Upper lobe of right lung (tissue), 1 donor: ENCODE measurements at regions not wholly inside any gene's neighbourhood (a gene's known extent, or its start where the extent isn't known, plus 50 kb on each side); places are given as distances from the start of the nearest gene placed in this dataset.
A peak's percentile ranks its signal among the peaks of the same experiment; 100 is the strongest.
"Not testable (repeated sequence)": the region's sequence is repeated elsewhere in the genome, so short reads cannot be mapped to it uniquely, and the experiment has no call there.

Experiments used
- ATAC-seq: fragments of 200-7000 bp; cut with Tn5 transposase; one replicate; pipeline ENCODE4 v1.9.1; 2020; ENCODE audit warnings: mild to moderate bottlenecking, moderate library complexity
- DNase-seq: peaks from one replicate; pipeline ENCODE4 v3.0.0-alpha.2; 2020
- H3K27ac ChIP-seq: fragments of 200-600 bp; one replicate; pipeline ENCODE4 v1.8.0; 2022
- H3K27me3 ChIP-seq: fragments of 200-600 bp; one replicate; pipeline ENCODE4 v1.8.0; 2022; ENCODE audit warnings: mild to moderate bottlenecking
- H3K36me3 ChIP-seq: fragments of 200-600 bp; one replicate; pipeline ENCODE4 v1.8.0; 2022
- H3K4me1 ChIP-seq: fragments of 200-600 bp; one replicate; pipeline ENCODE4 v1.8.0; 2022
- H3K4me3 ChIP-seq: fragments of 200-600 bp; one replicate; pipeline ENCODE4 v1.8.0; 2022; ENCODE audit warnings: mild to moderate bottlenecking
- H3K9me3 ChIP-seq: fragments of 200-600 bp; one replicate; pipeline ENCODE4 v1.8.0; 2022
- intact Hi-C: fragments of 100-400 bp; cut with DNase I; formaldehyde crosslinking; loops from one replicate; pipeline ENCODE4 v1.11.0; 2022
- TF ChIP-seq, protein P1 (sequence below): fragments of 200-600 bp; IDR thresholded peaks from one replicate; pipeline ENCODE4 v1.8.0; 2022; ENCODE audit warnings: antibody characterized with exemption
- donor health status: DM: no; HTN: yes; CAD: no; lungs with severe emphysema.

- H3K9me3 ChIP-seq: peaks cover 10% of the 10 kb centered on the region
- no peaks in the 10 kb centered on the region for H3K27me3 ChIP-seq
- H3K4me1 ChIP-seq: no peaks in the 10 kb centered on the region
- H3K27ac ChIP-seq: no peak overlapping the region
- DNase-seq (no peak), ATAC-seq (no peak)
- TF ChIP-seq, protein P1, sequence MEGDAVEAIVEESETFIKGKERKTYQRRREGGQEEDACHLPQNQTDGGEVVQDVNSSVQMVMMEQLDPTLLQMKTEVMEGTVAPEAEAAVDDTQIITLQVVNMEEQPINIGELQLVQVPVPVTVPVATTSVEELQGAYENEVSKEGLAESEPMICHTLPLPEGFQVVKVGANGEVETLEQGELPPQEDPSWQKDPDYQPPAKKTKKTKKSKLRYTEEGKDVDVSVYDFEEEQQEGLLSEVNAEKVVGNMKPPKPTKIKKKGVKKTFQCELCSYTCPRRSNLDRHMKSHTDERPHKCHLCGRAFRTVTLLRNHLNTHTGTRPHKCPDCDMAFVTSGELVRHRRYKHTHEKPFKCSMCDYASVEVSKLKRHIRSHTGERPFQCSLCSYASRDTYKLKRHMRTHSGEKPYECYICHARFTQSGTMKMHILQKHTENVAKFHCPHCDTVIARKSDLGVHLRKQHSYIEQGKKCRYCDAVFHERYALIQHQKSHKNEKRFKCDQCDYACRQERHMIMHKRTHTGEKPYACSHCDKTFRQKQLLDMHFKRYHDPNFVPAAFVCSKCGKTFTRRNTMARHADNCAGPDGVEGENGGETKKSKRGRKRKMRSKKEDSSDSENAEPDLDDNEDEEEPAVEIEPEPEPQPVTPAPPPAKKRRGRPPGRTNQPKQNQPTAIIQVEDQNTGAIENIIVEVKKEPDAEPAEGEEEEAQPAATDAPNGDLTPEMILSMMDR: no peak
- H3K36me3 ChIP-seq: no peaks in the 10 kb centered on the region
- intact Hi-C loops: no loop called here
- H3K4me3 ChIP-seq: no peak overlapping the region
These were observed 1706.7 kb downstream of the SUCLG1 start for GRCh38 chr2:82752396-82752795.

DNA sequence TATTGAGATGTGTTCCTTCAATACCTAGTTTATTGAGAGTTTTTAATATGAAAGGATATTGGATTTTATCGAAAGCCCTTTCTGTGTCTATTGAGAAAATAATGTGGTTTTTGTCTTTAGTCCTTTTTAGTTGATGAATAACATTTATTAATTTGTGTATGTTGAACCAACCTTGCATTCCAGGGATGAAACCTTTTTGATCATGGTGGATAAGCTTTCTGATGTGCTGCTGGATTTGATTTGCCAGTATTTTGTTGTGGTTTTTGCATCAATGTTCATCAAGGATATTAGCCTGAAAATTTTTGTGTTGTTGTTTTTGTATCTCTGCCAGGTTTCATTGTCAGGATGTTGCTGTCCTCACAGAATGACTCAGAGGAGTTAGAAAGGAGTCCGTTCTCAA lies 1710.4 kb downstream of the SUCLG1 start:
- H3K9me3 ChIP-seq: peaks cover 10% of the 10 kb centered on the region
- H3K4me3 ChIP-seq: no peak overlapping the region
- no peaks in the 10 kb centered on the region for H3K4me1 ChIP-seq
- H3K27me3 ChIP-seq: no peaks in the 10 kb centered on the region
- ATAC-seq (no peak), DNase-seq (no peak)
- H3K36me3 ChIP-seq: no peaks in the 10 kb centered on the region
- TF ChIP-seq, protein P1: no peak
- intact Hi-C loops: no loop called here
- no peak overlapping the region for H3K27ac ChIP-seq

- ATAC-seq (no peak), DNase-seq (no peak)
- Histone ChIP-seq H3K27me3 (no peaks in the 10 kb centered on the region), H3K27ac (no peak overlapping the region), H3K4me3 (no peak overlapping the region), H3K36me3 (no peaks in the 10 kb centered on the region), H3K4me1 (no peaks in the 10 kb centered on the region), H3K9me3 (no peaks in the 10 kb centered on the region)
- TF ChIP-seq, protein P1: no peak
- intact Hi-C loops: no loop called here
These were observed 1718.6 kb downstream of the SUCLG1 start for GRCh38 chr2:82740527-82740926.

DNA sequence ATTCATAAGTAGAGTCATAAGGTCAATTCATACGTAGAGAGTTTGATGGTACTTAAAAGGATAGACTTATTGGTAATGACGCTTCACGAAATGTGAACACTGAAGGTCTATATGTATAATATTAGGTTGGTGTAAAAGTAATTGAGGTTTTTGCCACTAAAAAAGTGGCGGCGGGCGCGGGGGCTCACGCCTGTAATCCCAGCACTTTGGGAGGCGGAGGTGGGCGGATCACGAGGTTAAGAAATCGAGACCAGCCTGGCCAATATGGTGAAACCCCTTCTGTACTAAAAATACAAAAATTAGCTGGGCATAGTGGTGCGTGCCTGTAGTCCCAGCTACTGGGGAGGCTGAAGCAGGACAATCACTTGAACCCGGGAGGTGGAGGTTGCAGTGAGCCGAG lies 1721.1 kb downstream of the SUCLG1 start:
- H3K27me3 ChIP-seq, H3K4me1 ChIP-seq, H3K4me3 ChIP-seq, H3K9me3 ChIP-seq, H3K27ac ChIP-seq, H3K36me3 ChIP-seq, ATAC-seq, intact Hi-C loops, DNase-seq: not testable (repeated sequence)

DNA sequence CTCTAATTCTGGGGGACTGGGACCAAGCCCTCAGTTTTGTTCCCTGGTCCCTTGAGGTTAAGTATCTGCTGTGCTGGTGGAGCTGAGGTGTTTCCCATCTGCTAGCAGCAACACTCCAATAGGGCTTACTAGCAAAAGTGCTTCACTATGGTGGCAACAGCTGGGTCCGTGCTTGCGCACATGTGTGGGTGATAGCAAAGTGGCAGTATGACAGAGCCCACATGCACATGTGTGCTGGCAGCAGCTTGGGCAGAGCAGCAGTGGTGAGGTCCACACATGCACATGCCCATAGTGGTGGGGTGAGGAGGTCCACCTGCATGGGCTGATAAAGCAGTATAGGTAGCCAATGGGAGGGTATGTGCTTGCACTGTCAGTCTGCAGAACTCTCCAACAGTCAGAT lies 1723.7 kb downstream of the SUCLG1 start:
- TF ChIP-seq, protein P1: no peak

GRCh38 chr2:82731824-82732223 lies 1727.3 kb downstream of the SUCLG1 start:
- DNase-seq: no peak
- no peaks in the 10 kb centered on the region for H3K4me1 ChIP-seq

More for the DNA sequence above, 1723.7 kb downstream of the SUCLG1 start:
- no peaks in the 10 kb centered on the region for H3K9me3 ChIP-seq
- no peak overlapping the region for H3K27ac ChIP-seq
- no peaks in the 10 kb centered on the region for H3K36me3 ChIP-seq
- no peaks in the 10 kb centered on the region for H3K4me1 ChIP-seq
- no peaks in the 10 kb centered on the region for H3K27me3 ChIP-seq
- no peak overlapping the region for H3K4me3 ChIP-seq
- intact Hi-C loops: no loop called here
- DNase-seq: no peak
- peak; percentile 28 for ATAC-seq

More at GRCh38 chr2:82731824-82732223, 1727.3 kb downstream of the SUCLG1 start:
- no peak for ATAC-seq
- Histone ChIP-seq H3K4me3 (no peak overlapping the region), H3K9me3 (no peaks in the 10 kb centered on the region), H3K27ac (no peak overlapping the region), H3K27me3 (no peaks in the 10 kb centered on the region), H3K36me3 (no peaks in the 10 kb centered on the region)
- intact Hi-C loops: no loop called here
- TF ChIP-seq, protein P1: no peak
